NCI-H510A (cell line): ENCODE measurements at regions not wholly inside any gene's neighbourhood (a gene's known extent, or its start where the extent isn't known, plus 50 kb on each side); places are given as distances from the start of the nearest gene placed in this dataset.

ENCODE experiments used
- DNase-seq: peaks from one replicate; lab custom pipeline; 2025; lab: John Stamatoyannopoulos, UW

GRCh38 chr7:16001477-16001876, 315.0 kb upstream of the MEOX2 start:
- DNase-seq = no peak

GRCh38 chr7:15998617-15999016, 312.1 kb upstream of the MEOX2 start:
- DNase-seq = no peak

- DNase-seq = no peak
These were observed 308.5 kb upstream of the MEOX2 start for GRCh38 chr7:15995027-15995426.

- no peak for DNase-seq
These were observed 302.7 kb upstream of the MEOX2 start for GRCh38 chr7:15989194-15989593.

GRCh38 chr7:15985587-15986384, 299.3 kb upstream of the MEOX2 start:
- no peak for DNase-seq

GRCh38 chr7:15977663-15978062, 291.2 kb upstream of the MEOX2 start:
- DNase-seq = no peak

GRCh38 chr7:15972862-15973275, 286.4 kb upstream of the MEOX2 start:
- DNase-seq = no peak

GRCh38 chr7:15967551-15967950, 281.1 kb upstream of the MEOX2 start:
- DNase-seq = no peak

GRCh38 chr7:15967121-15967520, 280.6 kb upstream of the MEOX2 start:
- no peak for DNase-seq

GRCh38 chr7:15963206-15963605, 276.7 kb upstream of the MEOX2 start:
- DNase-seq = no peak

- DNase-seq = no peak
These were observed 268.3 kb upstream of the MEOX2 start for GRCh38 chr7:15954671-15955354.

- no peak for DNase-seq
These were observed 263.8 kb upstream of the MEOX2 start for GRCh38 chr7:15950299-15950698.

- no peak for DNase-seq
These were observed 261.3 kb upstream of the MEOX2 start for GRCh38 chr7:15947754-15948153.

- DNase-seq = no peak
These were observed 251.6 kb upstream of the MEOX2 start for GRCh38 chr7:15938115-15938514.

GRCh38 chr7:15937571-15937970, 251.1 kb upstream of the MEOX2 start:
- no peak for DNase-seq

- DNase-seq = no peak
These were observed 250.5 kb upstream of the MEOX2 start for GRCh38 chr7:15936991-15937390.

GRCh38 chr7:15932318-15932717, 245.8 kb upstream of the MEOX2 start:
- DNase-seq = no peak

- DNase-seq = no peak
These were observed 242.9 kb upstream of the MEOX2 start for GRCh38 chr7:15929411-15929810.

GRCh38 chr7:15925608-15926007, 239.1 kb upstream of the MEOX2 start:
- DNase-seq = no peak

- no peak for DNase-seq
These were observed 238.4 kb upstream of the MEOX2 start for GRCh38 chr7:15924910-15925309.

- DNase-seq = no peak
These were observed 235.5 kb upstream of the MEOX2 start for GRCh38 chr7:15922002-15922401.

- no peak for DNase-seq
These were observed 235.1 kb upstream of the MEOX2 start for GRCh38 chr7:15921576-15921975.

GRCh38 chr7:15920953-15921352, 234.5 kb upstream of the MEOX2 start:
- no peak for DNase-seq
